ENCODE measurements at regions not wholly inside any gene's neighbourhood (a gene's known extent, or its start where the extent isn't known, plus 50 kb on each side); places are given as distances from the start of the nearest gene placed in this dataset.

GRCh38 chr4:133593764-133594163, 444.7 kb downstream of the PCDH10 start:
- no peak for TF ChIP-seq CTCF (IDR thresholded peaks at IDR 0.05; ENCODE audit: low read depth, low read length)
- in situ Hi-C loops (cut with HindIII; ENCODE audit: low sequenced_read_pairs), result no loop called here
- no peak overlapping the region for H3K4me3 ChIP-seq (ENCODE audit: low read depth, low read length)
- DNase-seq (ENCODE audit: low read depth, low spot score), result no peak

- in situ Hi-C loops (cut with HindIII; ENCODE audit: low sequenced_read_pairs), result no loop called here
- no peak overlapping the region for H3K4me3 ChIP-seq (ENCODE audit: low read depth, low read length)
- TF ChIP-seq CTCF (IDR thresholded peaks at IDR 0.05; ENCODE audit: low read depth, low read length), result no peak
- DNase-seq (ENCODE audit: low read depth, low spot score), result no peak
Observed at GRCh38 chr4:133592591-133592990, 443.5 kb downstream of the PCDH10 start.

GRCh38 chr4:133592106-133592505, 443.0 kb downstream of the PCDH10 start:
- TF ChIP-seq CTCF (IDR thresholded peaks at IDR 0.05; ENCODE audit: low read depth, low read length), result no peak
- in situ Hi-C loops (cut with HindIII; ENCODE audit: low sequenced_read_pairs), result no loop called here

GRCh38 chr4:133588306-133588705, 439.2 kb downstream of the PCDH10 start:
- in situ Hi-C loops (cut with HindIII; ENCODE audit: low sequenced_read_pairs), result no loop called here
- H3K4me3 ChIP-seq (ENCODE audit: low read depth, low read length), result no peak overlapping the region
- TF ChIP-seq CTCF (IDR thresholded peaks at IDR 0.05; ENCODE audit: low read depth, low read length), result no peak
- DNase-seq (ENCODE audit: low read depth, low spot score), result peak; percentile 25

More at GRCh38 chr4:133592106-133592505, 443.0 kb downstream of the PCDH10 start:
- no peak for DNase-seq (ENCODE audit: low read depth, low spot score)
- no peak overlapping the region for H3K4me3 ChIP-seq (ENCODE audit: low read depth, low read length)

- H3K4me3 ChIP-seq (ENCODE audit: low read depth, low read length), result no peak overlapping the region
- no peak for DNase-seq (ENCODE audit: low read depth, low spot score)
- TF ChIP-seq CTCF (IDR thresholded peaks at IDR 0.05; ENCODE audit: low read depth, low read length), result no peak
- in situ Hi-C loops (cut with HindIII; ENCODE audit: low sequenced_read_pairs), result no loop called here
Observed at GRCh38 chr4:133585323-133585722, 436.2 kb downstream of the PCDH10 start.

- in situ Hi-C loops (cut with HindIII; ENCODE audit: low sequenced_read_pairs), result no loop called here
- H3K4me3 ChIP-seq (ENCODE audit: low read depth, low read length), result no peak overlapping the region
- no peak for DNase-seq (ENCODE audit: low read depth, low spot score)
- no peak for TF ChIP-seq CTCF (IDR thresholded peaks at IDR 0.05; ENCODE audit: low read depth, low read length)
Observed at GRCh38 chr4:133584714-133585113, 435.6 kb downstream of the PCDH10 start.

All from astrocyte of the spinal cord (primary cell).